ENCODE measurements at regions not wholly inside any gene's neighbourhood (a gene's known extent, or its start where the extent isn't known, plus 50 kb on each side); places are given as distances from the start of the nearest gene placed in this dataset.
"Not testable (repeated sequence)": the region's sequence is repeated elsewhere in the genome, so short reads cannot be mapped to it uniquely, and the experiment has no call there.

DNA sequence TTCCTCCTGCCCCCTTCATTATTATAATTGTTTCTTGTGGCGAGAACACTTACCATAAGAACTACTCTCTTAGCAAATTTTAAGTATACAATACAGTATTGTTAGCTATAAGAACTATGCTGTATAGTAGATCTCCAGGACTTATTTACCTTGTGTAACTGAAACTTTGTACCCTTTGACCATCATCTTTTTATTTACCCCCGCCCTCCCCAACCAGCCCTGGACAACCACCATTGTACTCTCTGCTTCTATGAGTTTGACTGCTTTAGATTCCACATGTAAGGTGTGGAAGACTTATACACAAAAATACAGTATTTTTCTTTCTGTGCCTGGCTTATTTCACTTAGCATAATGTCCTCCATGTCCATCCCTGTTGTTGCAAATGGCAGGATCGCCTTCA is 161.1 kb downstream of the PHF8 start:
- DNase-seq (ENCODE audit: low read depth), result no peak
- TF ChIP-seq, protein P1, sequence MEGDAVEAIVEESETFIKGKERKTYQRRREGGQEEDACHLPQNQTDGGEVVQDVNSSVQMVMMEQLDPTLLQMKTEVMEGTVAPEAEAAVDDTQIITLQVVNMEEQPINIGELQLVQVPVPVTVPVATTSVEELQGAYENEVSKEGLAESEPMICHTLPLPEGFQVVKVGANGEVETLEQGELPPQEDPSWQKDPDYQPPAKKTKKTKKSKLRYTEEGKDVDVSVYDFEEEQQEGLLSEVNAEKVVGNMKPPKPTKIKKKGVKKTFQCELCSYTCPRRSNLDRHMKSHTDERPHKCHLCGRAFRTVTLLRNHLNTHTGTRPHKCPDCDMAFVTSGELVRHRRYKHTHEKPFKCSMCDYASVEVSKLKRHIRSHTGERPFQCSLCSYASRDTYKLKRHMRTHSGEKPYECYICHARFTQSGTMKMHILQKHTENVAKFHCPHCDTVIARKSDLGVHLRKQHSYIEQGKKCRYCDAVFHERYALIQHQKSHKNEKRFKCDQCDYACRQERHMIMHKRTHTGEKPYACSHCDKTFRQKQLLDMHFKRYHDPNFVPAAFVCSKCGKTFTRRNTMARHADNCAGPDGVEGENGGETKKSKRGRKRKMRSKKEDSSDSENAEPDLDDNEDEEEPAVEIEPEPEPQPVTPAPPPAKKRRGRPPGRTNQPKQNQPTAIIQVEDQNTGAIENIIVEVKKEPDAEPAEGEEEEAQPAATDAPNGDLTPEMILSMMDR (IDR thresholded peaks at IDR 0.05; ENCODE audit: control insufficient read depth, extremely low read depth, insufficient read depth), result no peak
- no peak overlapping the region for H3K4me3 ChIP-seq (ENCODE audit: low read depth, low read length)

DNA sequence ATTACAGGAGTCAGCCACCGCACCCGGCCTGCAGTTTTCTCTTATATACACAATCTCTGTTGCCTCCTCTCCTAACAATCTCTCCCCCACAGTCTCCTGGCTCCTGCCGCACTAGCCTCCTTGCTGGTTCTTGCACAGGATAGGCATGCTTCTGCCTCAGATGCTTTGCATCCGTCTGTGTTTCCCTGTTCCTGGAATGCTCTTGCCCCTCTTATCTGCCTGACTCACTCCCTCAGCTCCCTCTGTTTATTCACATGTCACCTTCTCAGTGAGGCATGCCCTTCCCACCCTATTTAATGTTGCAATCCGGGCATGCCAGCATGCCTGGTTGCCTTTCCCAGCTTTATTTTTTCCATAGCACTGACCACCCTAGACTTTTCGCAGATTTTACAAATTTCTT is 161.9 kb downstream of the PHF8 start:
- DNase-seq (ENCODE audit: low read depth), result no peak
- H3K4me3 ChIP-seq (ENCODE audit: low read depth, low read length), result no peak overlapping the region
- TF ChIP-seq, protein P1 (IDR thresholded peaks at IDR 0.05; ENCODE audit: control insufficient read depth, extremely low read depth, insufficient read depth), result no peak

DNA sequence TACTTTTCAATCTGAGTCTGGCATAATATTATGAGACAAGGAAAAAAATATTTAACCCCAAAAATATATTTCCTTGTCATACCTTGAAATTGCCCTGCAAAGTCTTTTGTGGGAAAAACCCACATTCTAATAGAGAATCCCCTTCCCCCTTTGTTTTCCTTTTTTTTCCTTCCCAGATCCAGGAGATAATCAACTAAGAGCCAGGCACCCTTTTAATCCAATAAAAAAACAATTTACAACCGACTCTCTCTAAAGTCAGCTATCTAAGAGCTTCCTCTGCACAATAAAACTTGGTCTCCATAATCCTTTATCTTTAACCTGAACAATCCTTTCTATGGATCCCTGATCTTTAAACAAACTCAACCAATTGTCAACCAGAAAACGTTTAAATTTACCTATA is 163.5 kb downstream of the PHF8 start:
- H3K4me3 ChIP-seq (ENCODE audit: low read depth, low read length); DNase-seq (ENCODE audit: low read depth): not testable (repeated sequence)

DNA sequence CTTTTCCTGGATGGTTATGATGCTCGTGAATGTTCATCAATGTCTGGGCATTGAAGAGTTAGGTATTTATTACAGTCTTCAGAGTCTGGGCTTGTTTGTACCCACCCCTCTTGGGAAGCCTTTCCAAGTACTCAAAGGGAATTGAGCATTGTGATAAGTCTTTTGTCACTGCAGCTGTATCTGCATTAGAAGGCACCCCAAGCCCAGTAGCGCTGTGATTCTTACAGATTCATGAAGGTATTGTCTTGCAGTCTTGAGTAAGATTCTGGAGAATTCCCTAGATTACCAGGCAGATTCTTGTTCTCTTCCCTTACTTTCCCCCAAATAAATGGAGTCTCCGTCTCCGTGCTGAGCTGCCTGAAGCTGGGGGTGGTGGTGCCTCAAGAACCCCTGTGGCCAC is 173.4 kb upstream of the HUWE1 start:
- DNase-seq (ENCODE audit: low read depth), result no peak
- H3K4me3 ChIP-seq (ENCODE audit: low read depth, low read length), result no peak overlapping the region
- TF ChIP-seq, protein P1 (IDR thresholded peaks at IDR 0.05; ENCODE audit: control insufficient read depth, extremely low read depth, insufficient read depth), result no peak

DNA sequence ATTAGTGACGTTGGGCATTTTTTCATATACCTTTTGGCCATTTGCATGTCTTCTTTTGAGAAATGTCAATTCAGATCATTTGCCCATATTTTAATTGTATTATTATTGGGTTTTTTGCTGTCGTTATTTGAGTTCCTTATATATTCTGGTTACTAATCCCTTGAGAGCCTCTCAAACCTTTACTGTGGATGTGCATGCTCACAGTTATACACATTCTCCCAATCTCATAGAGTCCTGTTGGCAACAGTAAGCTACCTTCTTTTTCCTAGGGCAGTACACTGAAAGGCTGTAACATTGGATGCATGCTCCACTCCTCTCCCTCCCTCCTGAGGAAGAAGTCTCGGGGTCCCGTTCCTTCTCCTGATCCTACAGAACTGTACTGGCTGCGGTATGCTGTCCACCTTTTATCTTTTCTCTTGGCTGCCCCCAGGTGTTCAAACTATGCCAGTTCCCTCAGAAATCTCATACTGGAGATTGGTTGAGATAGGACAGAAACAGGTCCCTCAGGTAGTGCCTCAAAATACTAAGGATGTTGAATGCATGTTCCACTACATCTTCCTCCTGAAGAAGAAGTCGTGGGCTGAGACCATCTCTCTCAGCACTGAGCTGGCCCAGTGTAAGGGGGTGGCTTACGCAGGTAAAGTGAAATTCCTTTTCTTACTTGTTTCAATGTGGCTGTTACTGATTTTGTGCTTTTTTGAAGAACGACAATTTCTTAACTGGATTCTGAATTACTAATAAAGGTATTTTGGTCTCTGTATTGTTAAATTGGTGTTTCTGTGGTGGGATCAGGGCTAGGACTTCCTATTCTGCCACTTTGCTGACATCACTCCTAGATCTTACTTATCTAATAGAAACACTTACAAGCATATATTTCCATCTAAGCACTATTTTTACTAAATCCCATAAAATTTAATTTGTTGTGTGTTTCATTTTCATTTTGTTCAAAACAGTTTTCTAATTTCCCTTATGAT is 145.4 kb upstream of the HUWE1 start:
- TF ChIP-seq, protein P1 (IDR thresholded peaks at IDR 0.05; ENCODE audit: control insufficient read depth, extremely low read depth, insufficient read depth), result peak; percentile 46
- peak; percentile 4 for DNase-seq (ENCODE audit: low read depth)
- H3K4me3 ChIP-seq (ENCODE audit: low read depth, low read length), result no peak overlapping the region

DNA sequence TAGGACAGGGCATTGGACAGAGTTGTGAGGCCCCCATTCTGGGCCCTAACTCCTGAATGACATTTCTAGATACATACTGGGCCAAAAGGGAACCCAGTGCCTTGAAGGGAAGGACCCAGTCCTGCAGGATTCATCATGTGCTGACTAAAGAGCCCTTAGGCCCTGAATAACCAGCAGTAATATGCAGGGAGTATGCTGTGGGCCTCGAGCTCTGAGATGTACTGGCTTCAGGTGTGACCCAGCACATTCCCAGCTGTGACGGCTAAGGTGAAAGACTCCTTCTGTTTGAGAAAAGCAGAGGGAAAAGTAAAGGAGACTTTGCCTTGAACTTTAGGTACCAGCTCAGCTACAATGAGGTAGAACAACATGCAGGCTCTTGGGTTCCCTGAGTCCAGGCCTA is 138.2 kb upstream of the HUWE1 start:
- H3K4me3 ChIP-seq (ENCODE audit: low read depth, low read length), result no peak overlapping the region
- TF ChIP-seq, protein P1 (IDR thresholded peaks at IDR 0.05; ENCODE audit: control insufficient read depth, extremely low read depth, insufficient read depth), result no peak
- no peak for DNase-seq (ENCODE audit: low read depth)

DNA sequence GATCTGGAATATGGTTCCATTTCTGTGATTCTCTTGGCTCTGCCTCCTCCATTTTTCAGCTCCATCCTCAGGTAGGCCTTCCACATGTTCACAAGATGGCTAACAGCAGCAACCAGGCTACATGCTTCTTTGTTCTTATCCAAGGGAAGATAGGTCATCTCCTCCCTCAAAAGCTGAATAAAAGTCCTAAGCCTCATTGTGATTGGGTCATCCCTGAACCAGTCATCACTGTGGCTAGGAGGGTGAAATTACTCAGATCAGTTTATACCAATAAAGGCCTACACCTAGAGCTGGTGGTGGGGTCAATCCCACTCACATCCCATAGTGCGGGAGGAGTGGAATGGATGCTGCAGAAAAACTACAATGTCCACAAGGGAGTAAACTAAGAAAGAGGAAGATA is 131.6 kb upstream of the HUWE1 start:
- not testable (repeated sequence) for H3K4me3 ChIP-seq (ENCODE audit: low read depth, low read length); DNase-seq (ENCODE audit: low read depth)

DNA sequence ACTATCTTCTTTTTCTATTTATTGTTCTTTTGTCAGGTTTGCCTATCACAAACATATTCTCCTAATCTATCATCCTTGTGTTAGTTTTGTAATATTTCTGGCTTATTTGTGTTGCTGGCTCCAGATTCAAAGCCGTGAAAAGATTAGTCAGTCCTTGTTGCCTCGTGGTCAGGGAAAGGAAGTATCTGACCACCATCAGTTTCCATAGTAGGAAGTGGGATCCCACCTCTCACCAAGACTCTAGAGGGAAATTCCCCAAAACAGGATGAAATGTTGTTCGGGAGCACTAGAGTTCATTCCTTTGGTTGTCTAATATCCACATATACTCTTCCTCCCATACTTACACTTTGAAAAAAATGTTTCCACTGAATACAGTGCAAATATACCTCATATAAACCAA is 131.0 kb upstream of the HUWE1 start:
- no peak for DNase-seq (ENCODE audit: low read depth)
- no peak overlapping the region for H3K4me3 ChIP-seq (ENCODE audit: low read depth, low read length)
- TF ChIP-seq, protein P1 (IDR thresholded peaks at IDR 0.05; ENCODE audit: control insufficient read depth, extremely low read depth, insufficient read depth), result no peak

Measured in LNCaP clone FGC (cell line).